SK-N-SH treated with all-trans-retinoic acid at 6 μM for 48 hours (cell line): ENCODE measurements at regions not wholly inside any gene's neighbourhood (a gene's known extent, or its start where the extent isn't known, plus 50 kb on each side); places are given as distances from the start of the nearest gene placed in this dataset.

Experiments used
- ATAC-seq: fragments of 200-7000 bp; cut with Tn5 transposase; 3 replicates; pipeline ENCODE4 v1.9.1; 2020; ENCODE audit warnings: mild to moderate bottlenecking, moderate library complexity
- ARNTL ChIP-seq: fragments of 450-650 bp; formaldehyde crosslinking; IDR thresholded peaks from 2 replicates; pipeline ENCODE4 v1.5.0; 2020; ENCODE audit warnings: low read depth, mild to moderate bottlenecking, moderate library complexity, borderline replicate concordance
- BACH2 ChIP-seq: fragments of 250-450 bp; sonication (Bioruptor Pico); IDR thresholded peaks from 2 replicates; pipeline ENCODE4 v1.9.0; 2021; ENCODE audit warnings: mild to moderate bottlenecking, borderline replicate concordance
- CREB5 ChIP-seq: fragments of 250-450 bp; sonication (Bioruptor Pico); IDR thresholded peaks from 2 replicates; pipeline ENCODE4 v1.5.1; 2020; ENCODE audit warnings: low read depth, mild to moderate bottlenecking, moderate library complexity
- CSDC2 ChIP-seq: fragments of 250-450 bp; sonication (Bioruptor Pico); IDR thresholded peaks from 2 replicates; pipeline ENCODE4 v1.5.0; 2020; ENCODE audit warnings: mild to moderate bottlenecking, moderate library complexity
- CSRNP3 ChIP-seq: fragments of 250-450 bp; sonication (Bioruptor Pico); IDR thresholded peaks from 2 replicates; pipeline ENCODE4 v1.5.1; 2021; ENCODE audit warnings: mild to moderate bottlenecking, moderate library complexity
- ESRRG ChIP-seq: fragments of 250-450 bp; sonication (Bioruptor Pico); IDR thresholded peaks from 2 replicates; pipeline ENCODE4 v1.6.1; 2021; ENCODE audit warnings: mild to moderate bottlenecking
- GLIS3 ChIP-seq: fragments of 250-450 bp; sonication (Bioruptor Pico); IDR thresholded peaks from 2 replicates; pipeline ENCODE4 v1.5.0; 2020; ENCODE audit warnings: mild to moderate bottlenecking, moderate library complexity
- ISL1 ChIP-seq: fragments of 250-450 bp; sonication (Bioruptor Pico); IDR thresholded peaks from 2 replicates; pipeline ENCODE4 v2.1.2; 2022; ENCODE audit warnings: mild to moderate bottlenecking, moderate library complexity
- OSR1 ChIP-seq: fragments of 250-450 bp; sonication (Bioruptor Pico); IDR thresholded peaks from 2 replicates; pipeline ENCODE4 v1.8.0; 2022; ENCODE audit warnings: moderate library complexity, mild to moderate bottlenecking, inconsistent platforms
- POU6F1 ChIP-seq: fragments of 250-450 bp; sonication (Bioruptor Pico); IDR thresholded peaks from 2 replicates; pipeline ENCODE4 v1.8.0; 2021; ENCODE audit warnings: low read depth, mild to moderate bottlenecking, moderate library complexity, borderline replicate concordance
- PPARA ChIP-seq: fragments of 250-450 bp; sonication (Bioruptor Pico); IDR thresholded peaks from 2 replicates; pipeline ENCODE4 v1.5.0; 2020; ENCODE audit warnings: mild to moderate bottlenecking, borderline replicate concordance
- RARB ChIP-seq: fragments of 250-450 bp; sonication (Bioruptor Pico); IDR thresholded peaks from 2 replicates; pipeline ENCODE4 v1.8.0; 2021; ENCODE audit warnings: mild to moderate bottlenecking, moderate library complexity
- SNAI2 ChIP-seq: fragments of 250-450 bp; sonication (Bioruptor Pico); IDR thresholded peaks from 2 replicates; pipeline ENCODE4 v1.5.0; 2020; ENCODE audit warnings: mild to moderate bottlenecking, moderate library complexity
- TCF4 ChIP-seq: fragments of 250-450 bp; sonication (Bioruptor Pico); IDR thresholded peaks from 2 replicates; pipeline ENCODE4 v1.8.0; 2021; ENCODE audit warnings: mild to moderate bottlenecking, moderate library complexity, borderline replicate concordance
- TOX ChIP-seq: fragments of 250-450 bp; sonication (Bioruptor Pico); IDR thresholded peaks from 2 replicates; pipeline ENCODE4 v1.8.0; 2021; ENCODE audit warnings: mild to moderate bottlenecking, moderate library complexity, borderline replicate concordance
- TSHZ2 ChIP-seq: fragments of 250-450 bp; sonication (Bioruptor Pico); IDR thresholded peaks from 2 replicates; pipeline ENCODE4 v1.5.0; 2020; ENCODE audit warnings: mild to moderate bottlenecking, moderate library complexity
- ZC3H10 ChIP-seq: fragments of 250-450 bp; sonication (Bioruptor Pico); IDR thresholded peaks from 2 replicates; pipeline ENCODE4 v1.5.1; 2021; ENCODE audit warnings: mild to moderate bottlenecking, moderate library complexity
- ZFP3 ChIP-seq: fragments of 250-450 bp; sonication (Bioruptor Pico); IDR thresholded peaks from 2 replicates; pipeline ENCODE4 v1.5.0; 2020; ENCODE audit warnings: mild to moderate bottlenecking, moderate library complexity
- ZNF565 ChIP-seq: fragments of 450-650 bp; formaldehyde crosslinking; conservative IDR thresholded peaks from 2 replicates; pipeline ENCODE4 v1.5.0; 2020; ENCODE audit warnings: low read depth, mild to moderate bottlenecking, moderate library complexity
- ZNF70 ChIP-seq: fragments of 450-650 bp; formaldehyde crosslinking; IDR thresholded peaks from 2 replicates; pipeline ENCODE4 v1.5.0; 2020; ENCODE audit warnings: mild to moderate bottlenecking, moderate library complexity
- ZNF8 ChIP-seq: fragments of 450-650 bp; formaldehyde crosslinking; IDR thresholded peaks from 2 replicates; pipeline ENCODE4 v1.5.0; 2020; ENCODE audit warnings: mild to moderate bottlenecking, moderate library complexity

- TF ChIP-seq POU6F1: no peak
- TF ChIP-seq, all 23 proteins: peak for 0
Observed at GRCh38 chr17:45675012-45675411, 109.1 kb upstream of the CRHR1 start (continued).

- ATAC-seq: no peak
Observed at GRCh38 chr17:45675892-45676291, 108.2 kb upstream of the CRHR1 start.

GRCh38 chr17:45676695-45677094 lies 107.4 kb upstream of the CRHR1 start:
- no peak for ATAC-seq
- TF ChIP-seq PPARA (CRISPR knock-in tag) (no peak), ESRRG (CRISPR knock-in tag) (no peak), OSR1 (CRISPR knock-in tag) (no peak), TOX (CRISPR knock-in tag) (no peak), CREB5 (CRISPR knock-in tag) (no peak), BACH2 (CRISPR knock-in tag) (no peak), ZNF8 (CRISPR knock-in tag) (no peak), CSRNP3 (CRISPR knock-in tag) (no peak), CSDC2 (CRISPR knock-in tag) (no peak), SNAI2 (CRISPR knock-in tag) (no peak), TCF4 (no peak), TSHZ2 (CRISPR knock-in tag) (no peak), RARB (CRISPR knock-in tag) (no peak), ZC3H10 (CRISPR knock-in tag) (no peak)

More at GRCh38 chr17:45675892-45676291, 108.2 kb upstream of the CRHR1 start:
- no peak for TF ChIP-seq CSRNP3 (CRISPR knock-in tag)
- TF ChIP-seq ISL1 (CRISPR knock-in tag): no peak
- no peak for TF ChIP-seq PPARA (CRISPR knock-in tag)
- no peak for TF ChIP-seq ZNF70
- TF ChIP-seq OSR1 (CRISPR knock-in tag): no peak
- TF ChIP-seq GLIS3: no peak
- TF ChIP-seq SNAI2 (CRISPR knock-in tag): no peak
- no peak for TF ChIP-seq TOX (CRISPR knock-in tag)
- no peak for TF ChIP-seq ZNF8 (CRISPR knock-in tag)
- no peak for TF ChIP-seq CSDC2 (CRISPR knock-in tag)
- TF ChIP-seq ARNTL: no peak
- no peak for TF ChIP-seq ZNF565 (CRISPR knock-in tag)
- TF ChIP-seq BACH2 (CRISPR knock-in tag): no peak
- TF ChIP-seq RARB (CRISPR knock-in tag): no peak
- TF ChIP-seq CREB5 (CRISPR knock-in tag): no peak
- no peak for TF ChIP-seq ZFP3 (CRISPR knock-in tag)
- TF ChIP-seq POU6F1: no peak
